Panc1 (cell line): ENCODE measurements at regions not wholly inside any gene's neighbourhood (a gene's known extent, or its start where the extent isn't known, plus 50 kb on each side); places are given as distances from the start of the nearest gene placed in this dataset.

Experiments used
- ATAC-seq: fragments of 200-7000 bp; cut with Tn5 transposase; 2 replicates; pipeline ENCODE4 v1.9.1; 2020; ENCODE audit warnings: mild to moderate bottlenecking, moderate library complexity
- BruUV-seq: library from RNA; stranded (reverse); fragments of 400-500 nt; replicated peaks from 2 replicates; lab custom pipeline; 2021; lab: Mats Ljungman, UMichigan
- CTCF ChIA-PET: fragments of 300-600 bp; sonication (Branson Sonifier 250); formaldehyde crosslinking; loops from one replicate; lab custom pipeline; 2022; ENCODE audit warnings: antibody characterized with exemption; lab: Charles Lee
- POLR2A ChIA-PET: fragments of 300-600 bp; sonication (Branson Sonifier 250); formaldehyde crosslinking; loops from one replicate; lab custom pipeline; 2022; ENCODE audit warnings: antibody characterized with exemption; lab: Charles Lee
- DNase-seq: peaks from one replicate; pipeline ENCODE4 v3.0.0-alpha.2; 2010; ENCODE audit warnings: low read depth, low spot score
- H3K27ac ChIP-seq: 2 replicates; pipeline ENCODE4 v1.5.1; 2011; ENCODE audit warnings: mild to moderate bottlenecking, low read length, inconsistent platforms
- H3K27me3 ChIP-seq: fragments of 200-500 bp; sonication (Bioruptor generic); 2 replicates; pipeline ENCODE4 v1.6.0; 2014; ENCODE audit warnings: low read length, inconsistent platforms; ENCODE audit not compliant: control insufficient read depth, insufficient read depth
- H3K36me3 ChIP-seq: fragments of 200-500 bp; sonication (Bioruptor generic); 2 replicates; pipeline ENCODE4 v1.5.1; 2014; ENCODE audit warnings: inconsistent platforms, mild to moderate bottlenecking, low read length, moderate library complexity; ENCODE audit not compliant: control insufficient read depth, insufficient read depth
- H3K4me1 ChIP-seq: 2 replicates; pipeline ENCODE4 v1.5.1; 2011; ENCODE audit warnings: inconsistent platforms, mild to moderate bottlenecking, low read length, moderate library complexity; ENCODE audit not compliant: control insufficient read depth, insufficient read depth
- H3K4me3 ChIP-seq, 2 experiments: 2 replicates each; pipeline ENCODE4 v1.5.1; 2011 to 2012; ENCODE audit warnings: low read depth in 2 of 2, low read length in 2 of 2, mild to moderate bottlenecking in 2 of 2, inconsistent platforms in 1 of 2, moderate library complexity in 1 of 2
- H3K9me3 ChIP-seq: fragments of 200-500 bp; sonication (Bioruptor generic); 2 replicates; pipeline ENCODE4 v1.5.1; 2014; ENCODE audit warnings: low read depth, mild to moderate bottlenecking, inconsistent platforms, low read length, moderate library complexity; ENCODE audit not compliant: control insufficient read depth, insufficient read depth
- POLR2AphosphoS5 ChIP-seq: IDR thresholded peaks from 2 replicates; pipeline ENCODE4 v1.6.1; 2012; ENCODE audit warnings: mild to moderate bottlenecking, low read depth, low read length, moderate library complexity
- SIN3A ChIP-seq: IDR thresholded peaks from 2 replicates; pipeline ENCODE4 v1.6.1; 2012; ENCODE audit warnings: low read depth, mild to moderate bottlenecking, low read length, moderate library complexity, borderline replicate concordance; ENCODE audit not compliant: insufficient read depth
- TCF7L2 ChIP-seq: IDR thresholded peaks from 2 replicates; pipeline ENCODE4 v1.6.1; 2011; ENCODE audit warnings: mild to moderate bottlenecking, low read depth, low read length, inconsistent platforms
- in situ Hi-C: cut with HindIII; loops from 2 replicates; pipeline ENCODE4 v1.10.0; 2016; ENCODE audit warnings: low sequenced_read_pairs, low pct_unique_long_range_greater_than_20kb
- intact Hi-C: fragments of 100-400 bp; cut with micrococcal nuclease; formaldehyde crosslinking; loops from one replicate; pipeline ENCODE4 v1.10.0; 2022; ENCODE audit not compliant: unreplicated experiment
- TF ChIP-seq, protein P1 (sequence below), 2 experiments: IDR thresholded peaks; 2 replicates each; pipeline ENCODE4 v1.6.1; 2011 to 2012; ENCODE audit warnings: low read depth in 2 of 2, control low read depth in 1 of 2, low read length in 1 of 2, mild to moderate bottlenecking in 1 of 2, moderate library complexity in 1 of 2; ENCODE audit not compliant: insufficient read depth in 1 of 2
- TF ChIP-seq, protein P2 (sequence below): fragments of 450-650 bp; IDR thresholded peaks from 2 replicates; pipeline ENCODE4 v1.5.1; 2017; ENCODE audit warnings: mild to moderate bottlenecking

DNA sequence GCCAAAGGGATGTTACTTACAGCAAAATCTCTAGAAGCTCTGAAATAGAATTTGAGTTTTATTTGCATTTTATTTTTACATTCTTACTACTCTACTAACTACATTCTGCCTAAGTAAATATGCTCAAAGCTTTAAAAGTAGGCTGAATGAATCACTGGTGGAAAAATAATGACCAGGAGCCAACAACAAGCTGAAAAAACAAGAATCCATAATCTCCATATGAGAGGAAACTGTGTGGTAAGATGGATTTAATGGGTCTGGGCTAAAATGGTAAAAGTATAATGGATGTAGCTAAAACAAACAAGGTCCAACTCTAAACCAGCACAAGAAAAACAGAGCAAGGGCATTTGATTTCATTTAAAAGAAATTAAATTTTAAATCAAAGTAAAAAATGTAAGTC lies 525.8 kb upstream of the FTMT start:
- no TSS peak for BruUV-seq
- TF ChIP-seq, protein P1, sequence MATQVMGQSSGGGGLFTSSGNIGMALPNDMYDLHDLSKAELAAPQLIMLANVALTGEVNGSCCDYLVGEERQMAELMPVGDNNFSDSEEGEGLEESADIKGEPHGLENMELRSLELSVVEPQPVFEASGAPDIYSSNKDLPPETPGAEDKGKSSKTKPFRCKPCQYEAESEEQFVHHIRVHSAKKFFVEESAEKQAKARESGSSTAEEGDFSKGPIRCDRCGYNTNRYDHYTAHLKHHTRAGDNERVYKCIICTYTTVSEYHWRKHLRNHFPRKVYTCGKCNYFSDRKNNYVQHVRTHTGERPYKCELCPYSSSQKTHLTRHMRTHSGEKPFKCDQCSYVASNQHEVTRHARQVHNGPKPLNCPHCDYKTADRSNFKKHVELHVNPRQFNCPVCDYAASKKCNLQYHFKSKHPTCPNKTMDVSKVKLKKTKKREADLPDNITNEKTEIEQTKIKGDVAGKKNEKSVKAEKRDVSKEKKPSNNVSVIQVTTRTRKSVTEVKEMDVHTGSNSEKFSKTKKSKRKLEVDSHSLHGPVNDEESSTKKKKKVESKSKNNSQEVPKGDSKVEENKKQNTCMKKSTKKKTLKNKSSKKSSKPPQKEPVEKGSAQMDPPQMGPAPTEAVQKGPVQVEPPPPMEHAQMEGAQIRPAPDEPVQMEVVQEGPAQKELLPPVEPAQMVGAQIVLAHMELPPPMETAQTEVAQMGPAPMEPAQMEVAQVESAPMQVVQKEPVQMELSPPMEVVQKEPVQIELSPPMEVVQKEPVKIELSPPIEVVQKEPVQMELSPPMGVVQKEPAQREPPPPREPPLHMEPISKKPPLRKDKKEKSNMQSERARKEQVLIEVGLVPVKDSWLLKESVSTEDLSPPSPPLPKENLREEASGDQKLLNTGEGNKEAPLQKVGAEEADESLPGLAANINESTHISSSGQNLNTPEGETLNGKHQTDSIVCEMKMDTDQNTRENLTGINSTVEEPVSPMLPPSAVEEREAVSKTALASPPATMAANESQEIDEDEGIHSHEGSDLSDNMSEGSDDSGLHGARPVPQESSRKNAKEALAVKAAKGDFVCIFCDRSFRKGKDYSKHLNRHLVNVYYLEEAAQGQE (IDR thresholded peaks at IDR 0.05; ENCODE audit: insufficient read depth in 1 of 2, low read depth in 2 of 2, low read length in 1 of 2): no peak
- TF ChIP-seq SIN3A (no peak), TCF7L2 (no peak), POLR2AphosphoS5 (no peak)
- TF ChIP-seq, protein P2, sequence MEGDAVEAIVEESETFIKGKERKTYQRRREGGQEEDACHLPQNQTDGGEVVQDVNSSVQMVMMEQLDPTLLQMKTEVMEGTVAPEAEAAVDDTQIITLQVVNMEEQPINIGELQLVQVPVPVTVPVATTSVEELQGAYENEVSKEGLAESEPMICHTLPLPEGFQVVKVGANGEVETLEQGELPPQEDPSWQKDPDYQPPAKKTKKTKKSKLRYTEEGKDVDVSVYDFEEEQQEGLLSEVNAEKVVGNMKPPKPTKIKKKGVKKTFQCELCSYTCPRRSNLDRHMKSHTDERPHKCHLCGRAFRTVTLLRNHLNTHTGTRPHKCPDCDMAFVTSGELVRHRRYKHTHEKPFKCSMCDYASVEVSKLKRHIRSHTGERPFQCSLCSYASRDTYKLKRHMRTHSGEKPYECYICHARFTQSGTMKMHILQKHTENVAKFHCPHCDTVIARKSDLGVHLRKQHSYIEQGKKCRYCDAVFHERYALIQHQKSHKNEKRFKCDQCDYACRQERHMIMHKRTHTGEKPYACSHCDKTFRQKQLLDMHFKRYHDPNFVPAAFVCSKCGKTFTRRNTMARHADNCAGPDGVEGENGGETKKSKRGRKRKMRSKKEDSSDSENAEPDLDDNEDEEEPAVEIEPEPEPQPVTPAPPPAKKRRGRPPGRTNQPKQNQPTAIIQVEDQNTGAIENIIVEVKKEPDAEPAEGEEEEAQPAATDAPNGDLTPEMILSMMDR: no peak
- in situ Hi-C loops (no loop called here), intact Hi-C loops (loop anchor here (10.0 kb wide), 1 partner anchor 111 kb away; no protein-coding TSS in a partner anchor)
- no peak overlapping the region for H3K27ac ChIP-seq
- CTCF ChIA-PET: no interaction called here
- POLR2A ChIA-PET: no interaction called here
- ATAC-seq: no peak
- no peaks in the 10 kb centered on the region for H3K9me3 ChIP-seq
- H3K4me1 ChIP-seq: no peaks in the 10 kb centered on the region
- DNase-seq: peak; percentile 8
- no peak overlapping the region for H3K4me3 ChIP-seq
- no peaks in the 10 kb centered on the region for H3K36me3 ChIP-seq
- H3K27me3 ChIP-seq: no peaks in the 10 kb centered on the region

DNA sequence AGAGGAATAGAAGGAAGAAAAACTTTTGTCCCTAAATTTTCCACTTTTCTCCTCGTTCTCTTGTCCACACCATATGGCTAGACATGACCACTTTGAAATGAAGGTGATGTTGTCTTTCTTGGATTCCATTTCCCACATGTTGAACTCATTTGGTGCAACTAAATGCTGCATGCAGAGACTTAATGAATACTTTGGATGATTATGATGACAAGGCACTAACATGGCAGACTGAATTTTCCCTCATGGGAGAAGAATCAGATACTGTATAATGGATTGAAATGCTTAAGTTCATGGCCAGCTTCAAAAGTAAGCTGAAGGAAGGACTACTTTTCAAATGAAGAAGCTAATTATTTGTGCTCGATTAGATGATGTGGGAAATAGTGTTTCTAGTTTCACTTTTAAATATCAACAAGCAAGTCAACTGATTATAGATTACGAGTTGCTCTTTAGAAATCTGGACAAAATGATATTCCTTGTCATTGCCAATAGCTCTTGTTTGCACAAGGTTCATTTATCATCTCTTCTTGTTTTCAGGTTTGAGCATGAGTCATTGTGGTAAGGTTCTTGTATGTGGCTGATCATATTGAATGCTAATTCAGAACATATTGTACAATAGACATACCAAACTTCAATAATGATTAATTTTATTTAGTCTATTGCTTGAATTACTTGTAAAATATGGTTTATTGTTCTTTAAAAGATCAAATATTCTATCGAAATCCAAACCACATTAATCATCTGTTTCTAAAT lies 501.3 kb upstream of the FTMT start:
- intact Hi-C loops (no loop called here), in situ Hi-C loops (no loop called here)
- H3K27ac ChIP-seq: no peak overlapping the region
- ChIA-PET CTCF (no interaction called here), POLR2A (no interaction called here)
- no peaks in the 10 kb centered on the region for H3K4me1 ChIP-seq
- H3K36me3 ChIP-seq: no peaks in the 10 kb centered on the region
- no TSS peak for BruUV-seq
- DNase-seq: no peak
- ATAC-seq: no peak
- H3K27me3 ChIP-seq: no peaks in the 10 kb centered on the region
- no peak for TF ChIP-seq POLR2AphosphoS5
- TF ChIP-seq, protein P1 (IDR thresholded peaks at IDR 0.05; ENCODE audit: insufficient read depth in 1 of 2, low read depth in 2 of 2, low read length in 1 of 2): no peak
- no peak for TF ChIP-seq SIN3A
- TF ChIP-seq TCF7L2: no peak
- TF ChIP-seq, protein P2: no peak
- H3K4me3 ChIP-seq: no peak overlapping the region
- no peaks in the 10 kb centered on the region for H3K9me3 ChIP-seq
